ENCODE measurements at regions not wholly inside any gene's neighbourhood (a gene's known extent, or its start where the extent isn't known, plus 50 kb on each side); places are given as distances from the start of the nearest gene placed in this dataset.

GRCh38 chr1:80375109-80375508 lies 1368.6 kb upstream of the ADGRL4 start:
- Mint-ChIP-seq H3K36me3 (ENCODE audit: low read depth) (no peaks in the 10 kb centered on the region), H3K9me3 (peaks cover 5% of the 10 kb centered on the region), H3K27me3 (ENCODE audit: low read depth) (no peaks in the 10 kb centered on the region), H3K4me3 (no peak overlapping the region), H3K4me1 (no peaks in the 10 kb centered on the region), H3K27ac (ENCODE audit: unreplicated experiment) (no peak overlapping the region)
- no peak for DNase-seq (ENCODE audit: low read depth, low spot score)
- no peak for TF ChIP-seq CTCF (conservative IDR thresholded peaks at IDR 0.05)

- H3K4me3 Mint-ChIP-seq: no peak overlapping the region
- H3K4me1 Mint-ChIP-seq: no peaks in the 10 kb centered on the region
- no peak for DNase-seq (ENCODE audit: low read depth, low spot score)
- no peak overlapping the region for H3K27ac Mint-ChIP-seq (ENCODE audit: unreplicated experiment)
- peaks cover 2% of the 10 kb centered on the region for H3K36me3 Mint-ChIP-seq (ENCODE audit: low read depth)
- TF ChIP-seq CTCF (conservative IDR thresholded peaks at IDR 0.05): no peak
- H3K27me3 Mint-ChIP-seq (ENCODE audit: low read depth): no peaks in the 10 kb centered on the region
- H3K9me3 Mint-ChIP-seq: peaks cover 2% of the 10 kb centered on the region
These were observed 1363.2 kb upstream of the ADGRL4 start for GRCh38 chr1:80369780-80370179.

GRCh38 chr1:80367058-80367457 lies 1360.5 kb upstream of the ADGRL4 start:
- Mint-ChIP-seq H3K9me3 (peaks cover 2% of the 10 kb centered on the region), H3K4me1 (no peaks in the 10 kb centered on the region), H3K27me3 (ENCODE audit: low read depth) (no peaks in the 10 kb centered on the region), H3K4me3 (no peak overlapping the region), H3K27ac (ENCODE audit: unreplicated experiment) (no peak overlapping the region), H3K36me3 (ENCODE audit: low read depth) (peaks cover 2% of the 10 kb centered on the region)
- no peak for DNase-seq (ENCODE audit: low read depth, low spot score)
- TF ChIP-seq CTCF (conservative IDR thresholded peaks at IDR 0.05): no peak

- Mint-ChIP-seq H3K36me3 (ENCODE audit: low read depth) (peaks cover 2% of the 10 kb centered on the region), H3K4me3 (no peak overlapping the region), H3K9me3 (peaks cover 2% of the 10 kb centered on the region), H3K27me3 (ENCODE audit: low read depth) (no peaks in the 10 kb centered on the region), H3K4me1 (peaks cover under 1% of the 10 kb centered on the region), H3K27ac (ENCODE audit: unreplicated experiment) (no peak overlapping the region)
- DNase-seq (ENCODE audit: low read depth, low spot score): no peak
- TF ChIP-seq CTCF (conservative IDR thresholded peaks at IDR 0.05): no peak
These were observed 1359.0 kb upstream of the ADGRL4 start for GRCh38 chr1:80365359-80366021.

- no peak for TF ChIP-seq CTCF (conservative IDR thresholded peaks at IDR 0.05)
- no peak overlapping the region for H3K27ac Mint-ChIP-seq (ENCODE audit: unreplicated experiment)
- no peak overlapping the region for H3K4me3 Mint-ChIP-seq
- DNase-seq (ENCODE audit: low read depth, low spot score): no peak
- peaks cover 2% of the 10 kb centered on the region for H3K36me3 Mint-ChIP-seq (ENCODE audit: low read depth)
- peaks cover 2% of the 10 kb centered on the region for H3K9me3 Mint-ChIP-seq
- H3K4me1 Mint-ChIP-seq: peaks cover 9% of the 10 kb centered on the region
- no peaks in the 10 kb centered on the region for H3K27me3 Mint-ChIP-seq (ENCODE audit: low read depth)
These were observed 1357.4 kb upstream of the ADGRL4 start for GRCh38 chr1:80363689-80364475.
